ENCODE measurements at regions not wholly inside any gene's neighbourhood (a gene's known extent, or its start where the extent isn't known, plus 50 kb on each side); places are given as distances from the start of the nearest gene placed in this dataset.

- H3K4me3 ChIP-seq (ENCODE audit: low read depth, low read length) = no peak overlapping the region
- DNase-seq (ENCODE audit: low read depth) = no peak
- TF ChIP-seq, protein P1, sequence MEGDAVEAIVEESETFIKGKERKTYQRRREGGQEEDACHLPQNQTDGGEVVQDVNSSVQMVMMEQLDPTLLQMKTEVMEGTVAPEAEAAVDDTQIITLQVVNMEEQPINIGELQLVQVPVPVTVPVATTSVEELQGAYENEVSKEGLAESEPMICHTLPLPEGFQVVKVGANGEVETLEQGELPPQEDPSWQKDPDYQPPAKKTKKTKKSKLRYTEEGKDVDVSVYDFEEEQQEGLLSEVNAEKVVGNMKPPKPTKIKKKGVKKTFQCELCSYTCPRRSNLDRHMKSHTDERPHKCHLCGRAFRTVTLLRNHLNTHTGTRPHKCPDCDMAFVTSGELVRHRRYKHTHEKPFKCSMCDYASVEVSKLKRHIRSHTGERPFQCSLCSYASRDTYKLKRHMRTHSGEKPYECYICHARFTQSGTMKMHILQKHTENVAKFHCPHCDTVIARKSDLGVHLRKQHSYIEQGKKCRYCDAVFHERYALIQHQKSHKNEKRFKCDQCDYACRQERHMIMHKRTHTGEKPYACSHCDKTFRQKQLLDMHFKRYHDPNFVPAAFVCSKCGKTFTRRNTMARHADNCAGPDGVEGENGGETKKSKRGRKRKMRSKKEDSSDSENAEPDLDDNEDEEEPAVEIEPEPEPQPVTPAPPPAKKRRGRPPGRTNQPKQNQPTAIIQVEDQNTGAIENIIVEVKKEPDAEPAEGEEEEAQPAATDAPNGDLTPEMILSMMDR (IDR thresholded peaks at IDR 0.05; ENCODE audit: low read depth, low read length) = no peak
- TF ChIP-seq POLR2A (IDR thresholded peaks at IDR 0.05; ENCODE audit: extremely low read depth, insufficient read length) (no peak), MYC (IDR thresholded peaks at IDR 0.05; ENCODE audit: low read depth, low read length) (no peak)
- TF ChIP-seq, protein P2, sequence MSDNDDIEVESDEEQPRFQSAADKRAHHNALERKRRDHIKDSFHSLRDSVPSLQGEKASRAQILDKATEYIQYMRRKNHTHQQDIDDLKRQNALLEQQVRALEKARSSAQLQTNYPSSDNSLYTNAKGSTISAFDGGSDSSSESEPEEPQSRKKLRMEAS (IDR thresholded peaks at IDR 0.05; ENCODE audit: low read depth, low read length) = no peak
Measured at GRCh38 chr4:85274955-85275354, 200.0 kb upstream of the ARHGAP24 start.

GRCh38 chr4:85280963-85281362, 194.0 kb upstream of the ARHGAP24 start:
- DNase-seq (ENCODE audit: low read depth) = no peak
- TF ChIP-seq, protein P1 (IDR thresholded peaks at IDR 0.05; ENCODE audit: low read depth, low read length) = no peak
- no peak for TF ChIP-seq POLR2A (IDR thresholded peaks at IDR 0.05; ENCODE audit: extremely low read depth, insufficient read length)
- TF ChIP-seq, protein P2 (IDR thresholded peaks at IDR 0.05; ENCODE audit: low read depth, low read length) = no peak
- TF ChIP-seq MYC (IDR thresholded peaks at IDR 0.05; ENCODE audit: low read depth, low read length) = no peak
- H3K4me3 ChIP-seq (ENCODE audit: low read depth, low read length) = no peak overlapping the region

DNA sequence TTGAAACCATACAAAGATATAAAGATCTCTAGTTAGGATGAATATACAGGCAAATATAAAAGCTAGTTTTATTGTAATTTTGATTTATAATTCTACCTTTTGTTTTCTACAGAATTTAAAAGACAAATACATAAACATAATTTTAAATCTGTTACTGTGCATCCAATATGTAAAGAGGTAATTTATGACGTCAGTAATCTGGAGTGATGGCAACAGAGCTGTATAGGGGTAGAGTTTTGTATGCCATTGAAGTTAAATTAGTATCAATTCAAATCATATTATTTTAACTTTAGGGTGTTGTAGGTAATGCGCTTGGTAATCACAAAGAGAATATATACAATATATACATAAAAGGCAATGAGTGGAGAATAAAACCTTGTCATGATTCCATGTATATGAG, 183.7 kb upstream of the ARHGAP24 start:
- TF ChIP-seq POLR2A (IDR thresholded peaks at IDR 0.05; ENCODE audit: extremely low read depth, insufficient read length) = no peak
- TF ChIP-seq, protein P1 (IDR thresholded peaks at IDR 0.05; ENCODE audit: low read depth, low read length) = no peak
- TF ChIP-seq MYC (IDR thresholded peaks at IDR 0.05; ENCODE audit: low read depth, low read length) = no peak
- TF ChIP-seq, protein P2 (IDR thresholded peaks at IDR 0.05; ENCODE audit: low read depth, low read length) = no peak
- no peak for DNase-seq (ENCODE audit: low read depth)
- H3K4me3 ChIP-seq (ENCODE audit: low read depth, low read length) = no peak overlapping the region

DNA sequence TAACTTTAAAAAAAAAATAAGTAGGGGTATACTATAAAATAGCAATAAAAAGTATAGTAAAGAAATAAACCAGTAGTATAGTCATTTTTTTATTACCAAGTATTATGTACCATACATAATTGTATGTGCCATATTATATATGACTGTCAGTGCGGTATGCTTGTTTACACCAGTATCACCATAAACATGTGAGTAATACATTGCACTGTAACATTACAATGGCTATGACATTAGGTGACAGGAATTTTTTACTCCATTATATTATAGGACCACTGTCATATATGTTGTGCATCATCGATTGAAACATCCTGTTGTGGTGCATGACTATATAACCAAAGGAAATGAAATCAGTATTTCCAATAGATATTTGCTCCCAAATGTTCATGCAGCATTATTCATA, 176.9 kb upstream of the ARHGAP24 start:
- no peak for DNase-seq (ENCODE audit: low read depth)
- no peak overlapping the region for H3K4me3 ChIP-seq (ENCODE audit: low read depth, low read length)
- TF ChIP-seq, protein P1 (IDR thresholded peaks at IDR 0.05; ENCODE audit: low read depth, low read length) = no peak
- TF ChIP-seq, protein P2 (IDR thresholded peaks at IDR 0.05; ENCODE audit: low read depth, low read length) = no peak
- no peak for TF ChIP-seq MYC (IDR thresholded peaks at IDR 0.05; ENCODE audit: low read depth, low read length)
- TF ChIP-seq POLR2A (IDR thresholded peaks at IDR 0.05; ENCODE audit: extremely low read depth, insufficient read length) = no peak

- no peak overlapping the region for H3K4me3 ChIP-seq (ENCODE audit: low read depth, low read length)
- TF ChIP-seq, protein P2 (IDR thresholded peaks at IDR 0.05; ENCODE audit: low read depth, low read length) = no peak
- TF ChIP-seq MYC (IDR thresholded peaks at IDR 0.05; ENCODE audit: low read depth, low read length) (no peak), POLR2A (IDR thresholded peaks at IDR 0.05; ENCODE audit: extremely low read depth, insufficient read length) (no peak)
- TF ChIP-seq, protein P1 (IDR thresholded peaks at IDR 0.05; ENCODE audit: low read depth, low read length) = no peak
- no peak for DNase-seq (ENCODE audit: low read depth)
Measured at GRCh38 chr4:85302193-85302736, 172.7 kb upstream of the ARHGAP24 start.
